ENCODE measurements at regions not wholly inside any gene's neighbourhood (a gene's known extent, or its start where the extent isn't known, plus 50 kb on each side); places are given as distances from the start of the nearest gene placed in this dataset.

DNA sequence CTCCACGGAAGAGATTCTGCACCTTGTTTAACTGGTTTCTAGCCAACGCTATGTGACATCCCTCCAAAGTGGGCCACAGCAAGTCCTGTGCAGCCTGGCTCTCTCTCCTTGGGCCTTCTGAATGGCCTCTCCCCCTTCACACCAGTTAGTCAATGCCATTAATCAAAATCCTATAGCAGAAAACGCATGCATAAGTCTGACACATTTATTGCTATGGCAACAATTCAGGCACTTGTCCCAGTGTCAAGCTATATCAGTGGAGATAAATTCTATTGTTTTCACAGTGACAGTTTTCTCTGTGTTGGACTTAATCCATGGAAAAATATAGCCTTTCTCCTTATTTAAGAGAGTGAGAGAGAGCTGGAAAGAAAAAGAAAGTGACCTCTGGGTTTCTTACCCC, 87.2 kb upstream of the TOX3 start:
- DNase-seq: no peak

DNA sequence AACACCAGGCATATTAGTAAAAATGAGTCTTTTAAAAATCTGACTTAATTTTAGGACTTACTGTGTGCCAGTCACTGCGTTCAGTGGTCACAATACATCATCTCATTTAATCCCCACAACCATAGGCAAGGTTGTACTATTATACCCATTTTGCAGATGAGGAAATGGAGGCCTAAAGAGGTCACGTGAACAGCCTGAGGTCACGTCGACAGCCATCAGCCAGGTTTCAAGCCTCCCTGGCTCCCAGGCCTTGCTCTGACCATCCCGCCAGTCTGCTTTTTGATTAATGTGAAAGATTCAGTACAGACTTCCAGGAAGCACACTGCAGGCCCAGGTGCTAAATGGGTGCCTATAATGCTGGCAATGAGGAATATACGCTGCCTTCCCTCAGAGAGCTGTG, 86.3 kb upstream of the TOX3 start:
- DNase-seq: no peak

- no peak for DNase-seq
Measured at GRCh38 chr16:52631711-52632110, 84.8 kb upstream of the TOX3 start.

- DNase-seq: no peak
Measured at GRCh38 chr16:52630711-52631110, 83.8 kb upstream of the TOX3 start.

GRCh38 chr16:52629296-52629695, 82.4 kb upstream of the TOX3 start:
- DNase-seq: no peak

DNA sequence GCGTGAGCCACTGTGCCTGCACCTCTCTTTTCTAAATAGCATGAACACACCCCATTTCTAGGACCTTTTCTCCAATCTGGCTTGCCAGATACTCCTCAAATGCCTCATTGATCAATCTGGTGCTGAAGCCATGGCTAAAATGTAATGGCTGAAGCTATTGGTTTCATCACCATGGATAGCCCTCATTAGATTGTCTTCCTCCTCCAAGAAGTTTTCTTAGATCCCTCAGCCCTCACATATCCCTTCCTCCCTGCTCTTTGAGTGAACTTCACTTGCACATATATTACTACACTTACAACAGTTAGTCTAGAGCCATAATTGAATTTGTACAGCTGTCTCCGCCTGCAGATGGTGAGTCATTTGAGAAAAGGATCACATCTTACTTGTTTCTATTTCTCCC, 77.9 kb upstream of the TOX3 start:
- no peak for DNase-seq

DNA sequence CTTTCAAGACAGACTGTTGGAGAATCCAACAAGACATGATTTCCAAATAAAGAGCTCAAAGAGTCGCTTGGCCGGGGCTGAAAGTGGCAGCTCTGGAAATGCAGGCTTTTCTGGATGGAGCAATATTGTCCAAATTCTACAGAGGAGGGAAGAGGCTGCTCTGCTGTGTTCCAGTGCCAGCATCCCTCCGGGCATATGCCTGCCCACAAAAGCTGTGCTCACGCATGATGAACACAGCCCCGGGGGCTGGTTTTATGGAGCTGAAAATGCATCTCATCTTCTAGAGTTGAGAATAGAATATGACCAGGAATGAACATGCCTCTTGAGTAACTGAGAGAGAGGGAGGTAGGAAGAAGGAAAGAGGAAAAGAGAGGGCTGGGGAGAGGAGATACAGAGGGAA, 74.7 kb upstream of the TOX3 start:
- DNase-seq: no peak

DNA sequence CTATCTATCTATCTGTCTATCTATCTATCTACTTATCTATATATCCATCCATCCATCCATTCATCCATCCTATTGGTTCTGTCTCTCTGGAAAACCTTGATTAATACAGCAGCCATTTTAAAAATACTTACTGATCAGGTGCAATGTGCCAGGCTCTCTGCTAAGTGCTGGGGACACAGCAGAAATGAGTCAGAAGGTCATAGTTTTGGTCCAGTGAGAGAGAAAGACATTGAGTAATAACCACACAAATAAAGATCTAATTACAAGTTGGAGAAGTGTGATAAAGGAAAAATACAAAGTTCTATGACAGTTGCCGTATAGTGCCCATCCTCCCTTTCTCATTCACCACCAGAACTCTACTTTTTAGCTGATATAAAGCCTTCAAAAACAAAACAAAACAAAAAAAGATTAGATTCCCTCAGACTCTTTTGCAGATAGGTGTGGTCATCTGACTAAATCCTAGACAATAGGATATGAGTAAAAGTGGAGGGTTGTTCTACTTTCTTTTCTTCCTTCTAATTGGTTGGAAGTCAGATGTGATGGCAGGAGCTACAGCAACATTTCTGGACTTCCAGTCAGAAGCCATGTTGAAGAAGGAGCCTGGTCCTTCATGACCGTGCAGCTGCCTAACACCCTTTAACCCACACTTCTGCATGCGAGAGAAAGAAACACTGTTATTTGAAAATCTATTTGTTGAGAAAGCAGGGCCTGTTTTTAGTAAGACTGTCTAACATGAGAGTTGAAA, 72.0 kb upstream of the TOX3 start:
- no peak for DNase-seq

DNA sequence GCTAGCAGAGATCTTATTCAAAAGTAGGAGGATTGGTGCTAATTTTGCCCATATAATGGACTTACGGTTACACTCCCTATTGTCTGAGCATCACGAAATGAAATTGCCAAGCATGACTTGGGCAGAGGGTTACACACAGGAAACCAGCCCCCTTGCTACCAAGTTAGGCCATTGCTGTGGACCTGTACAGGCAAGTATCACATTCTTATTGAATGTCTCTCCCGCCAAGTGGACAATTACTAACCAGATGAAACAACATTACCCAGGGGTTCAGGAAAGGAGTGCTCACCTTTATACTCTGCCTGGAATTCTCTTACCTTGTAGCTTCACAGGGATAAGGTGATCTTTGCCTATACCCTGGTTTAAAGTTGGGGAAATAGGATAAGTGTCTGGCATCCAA, 70.6 kb upstream of the TOX3 start:
- no peak for DNase-seq

DNA sequence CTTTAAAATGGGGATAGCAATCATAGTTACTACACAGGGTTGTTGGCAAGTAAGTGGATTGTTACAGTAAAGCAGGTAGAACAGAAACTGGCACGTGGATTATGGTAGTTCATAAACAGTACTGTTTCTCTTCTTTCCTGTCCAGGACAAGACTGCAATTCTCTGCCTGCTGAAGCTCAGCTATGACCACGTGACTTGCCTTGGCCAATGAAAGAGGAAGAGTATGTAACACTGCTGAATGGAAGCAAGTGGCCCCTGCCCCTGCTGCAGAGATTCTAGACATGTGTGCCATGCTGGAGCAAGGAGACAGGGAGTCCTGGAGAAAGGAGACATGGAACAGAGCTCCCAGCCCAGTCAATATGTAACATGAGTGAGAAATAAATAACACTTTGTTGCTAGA, 66.6 kb upstream of the TOX3 start:
- no peak for DNase-seq

DNA sequence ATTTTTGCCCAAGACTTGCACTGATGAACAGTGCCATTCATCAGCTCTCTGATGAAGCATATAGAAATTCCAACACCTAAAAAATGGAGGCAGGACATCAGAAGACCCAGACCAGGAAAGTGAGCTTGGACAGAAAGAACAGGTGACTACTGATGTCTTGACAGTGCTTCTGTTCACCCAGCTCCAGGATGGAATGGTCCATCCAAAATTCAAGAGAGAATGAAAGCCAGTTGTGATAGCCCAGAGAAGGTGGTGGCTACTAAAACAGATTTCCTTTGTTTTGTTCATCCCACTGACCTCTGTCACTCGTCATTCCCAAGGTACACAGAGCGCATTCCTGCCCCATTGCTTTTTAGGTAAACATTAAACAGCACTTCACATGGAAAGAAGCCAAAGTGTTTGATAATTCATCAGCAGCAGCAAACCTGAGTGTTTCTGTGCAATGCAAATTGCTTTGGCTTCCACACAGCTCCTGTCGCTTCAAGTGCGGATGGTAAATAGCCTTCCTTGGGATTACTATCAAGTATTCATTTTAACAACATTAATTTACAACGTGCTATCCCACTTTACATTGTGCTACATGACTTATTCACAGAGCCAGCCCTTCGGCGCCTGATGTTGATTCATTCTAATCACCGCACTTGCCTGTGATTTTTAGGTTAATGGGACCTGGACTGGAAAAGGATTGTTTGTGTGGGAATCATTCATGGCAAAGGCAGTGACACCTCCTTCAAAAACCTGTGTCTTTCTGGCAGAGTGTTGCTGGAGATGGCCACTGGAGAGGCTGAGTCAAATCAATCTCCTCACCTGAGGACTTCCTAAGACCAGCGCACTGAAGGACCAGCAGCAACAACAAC, 65.1 kb upstream of the TOX3 start:
- DNase-seq: no peak

DNA sequence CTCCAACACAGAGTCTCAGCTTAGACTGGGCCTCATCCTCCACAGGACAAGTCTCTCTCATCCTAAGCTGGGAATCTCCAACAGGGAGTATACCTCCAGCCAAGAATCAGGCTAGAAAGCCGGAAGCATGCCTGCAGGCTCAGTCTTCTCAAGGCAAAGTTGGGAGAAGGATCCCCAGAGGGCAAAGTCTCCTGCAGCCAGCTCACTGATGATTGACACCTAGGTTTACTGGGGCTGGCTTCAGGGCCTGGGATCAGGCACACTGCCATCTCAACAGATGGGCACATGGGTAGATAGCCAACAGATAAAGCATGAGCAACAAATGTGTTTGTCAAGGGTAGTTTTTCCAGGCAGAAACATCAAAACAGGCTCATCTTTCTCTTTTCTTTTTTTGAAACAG, 56.1 kb upstream of the TOX3 start:
- no peak for DNase-seq

DNA sequence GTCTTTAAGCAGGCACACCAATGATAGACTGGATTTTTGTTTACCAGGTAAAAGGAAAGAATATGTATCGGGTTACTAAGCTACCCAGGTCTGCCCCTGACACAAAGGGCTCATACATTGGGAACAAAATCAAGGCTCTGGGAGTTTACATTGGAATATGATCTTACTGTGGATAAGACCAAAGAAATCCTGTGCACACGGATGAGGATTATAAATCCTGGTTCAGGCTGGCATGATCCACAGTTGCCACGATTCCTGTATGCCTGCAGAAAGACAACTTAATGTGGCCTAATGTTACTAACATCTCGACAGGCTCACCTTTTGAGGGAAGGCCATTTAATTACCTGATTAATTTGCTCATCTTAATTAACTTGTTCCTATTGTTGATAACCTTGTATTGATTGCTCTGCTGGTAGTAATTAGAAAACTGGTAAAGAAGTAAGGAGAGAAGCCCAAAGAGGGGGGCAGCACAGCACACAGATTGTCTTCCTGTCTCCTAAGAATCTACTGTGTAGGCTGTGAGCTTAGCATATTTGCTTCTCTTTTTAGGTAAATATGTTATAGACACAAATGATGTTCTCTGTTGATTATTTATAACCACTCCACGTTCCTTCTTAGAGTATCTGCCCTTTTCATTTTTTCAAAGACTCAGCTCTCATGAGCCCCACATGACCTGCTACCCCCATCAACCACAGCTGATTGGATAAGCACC, 51.0 kb upstream of the TOX3 start:
- DNase-seq: no peak

- no peak for DNase-seq
Measured at GRCh38 chr16:52597073-52597771, 50.3 kb upstream of the TOX3 start.

Data from inflammatory macrophage treated with lipopolysaccharide for 1 hour (primary cell).